Endodermal cell (in vitro differentiated cells): ENCODE measurements at regions not wholly inside any gene's neighbourhood (a gene's known extent, or its start where the extent isn't known, plus 50 kb on each side); places are given as distances from the start of the nearest gene placed in this dataset.

Experiments
- DNase-seq: peaks from one replicate; pipeline ENCODE4 v3.0.0-alpha.2; 2017
- H3K27ac ChIP-seq: 2 replicates; pipeline ENCODE4 v1.5.1; 2013; ENCODE audit warnings: mild to moderate bottlenecking, low read depth, low read length, moderate library complexity
- H3K27me3 ChIP-seq: 2 replicates; pipeline ENCODE4 v1.6.1; 2013; ENCODE audit warnings: mild to moderate bottlenecking, low read length, moderate library complexity; ENCODE audit not compliant: insufficient read depth, control insufficient read depth, poor library complexity, severe bottlenecking
- H3K36me3 ChIP-seq: 2 replicates; pipeline ENCODE4 v1.7.0; 2013; ENCODE audit warnings: mild to moderate bottlenecking, low read length, moderate library complexity; ENCODE audit not compliant: control insufficient read depth, insufficient read depth
- H3K4me1 ChIP-seq: one replicate; pipeline ENCODE4 v1.7.0; 2013; ENCODE audit warnings: low read length; ENCODE audit not compliant: control insufficient read depth, insufficient read depth
- H3K4me3 ChIP-seq: 2 replicates; pipeline ENCODE4 v1.5.1; 2013; ENCODE audit warnings: mild to moderate bottlenecking, low read length, moderate library complexity
- H3K9ac ChIP-seq: 2 replicates; pipeline ENCODE4 v1.6.1; 2013; ENCODE audit warnings: mild to moderate bottlenecking, low read length, moderate library complexity; ENCODE audit not compliant: poor library complexity, severe bottlenecking; ENCODE audit errors: extremely low read depth
- H3K9me3 ChIP-seq: 2 replicates; pipeline ENCODE4 v1.6.1; 2013; ENCODE audit warnings: mild to moderate bottlenecking, low read length, moderate library complexity; ENCODE audit not compliant: control insufficient read depth
- H3K27ac Mint-ChIP-seq: 2 replicates; pipeline ENCODE4 v1.8.0; 2020; ENCODE audit warnings: mixed read lengths
- H3K27me3 Mint-ChIP-seq: 2 replicates; pipeline ENCODE4 v1.8.0; 2021; ENCODE audit warnings: mild to moderate bottlenecking, mixed read lengths; ENCODE audit not compliant: insufficient read depth
- H3K36me3 Mint-ChIP-seq: 2 replicates; pipeline ENCODE4 v1.8.0; 2020; ENCODE audit warnings: low read depth, mixed read lengths
- H3K4me1 Mint-ChIP-seq: 2 replicates; pipeline ENCODE4 v1.8.0; 2020; ENCODE audit warnings: mixed read lengths
- H3K4me3 Mint-ChIP-seq: 2 replicates; pipeline ENCODE4 v1.8.0; 2020; ENCODE audit warnings: mild to moderate bottlenecking, moderate library complexity, mixed read lengths
- H3K9me3 Mint-ChIP-seq: 2 replicates; pipeline ENCODE4 v1.8.0; 2020; ENCODE audit warnings: mild to moderate bottlenecking, mixed read lengths
- CTCF ChIP-seq: fragments of 200-600 bp; sonication (generic); conservative IDR thresholded peaks from 2 replicates; pipeline ENCODE4 v1.5.0; 2021; ENCODE audit warnings: antibody characterized with exemption, mild to moderate bottlenecking
- WGBS, 2 experiments: methylation state at CpG; one replicate each; pipeline versions ENCODE4 v1.1.5 to v1.1.7; 2013; ENCODE audit warnings: missing lambda C conversion rate in 2 of 2, mixed read lengths in 1 of 2; ENCODE audit not compliant: insufficient coverage in 1 of 2, insufficient read length in 1 of 2; 5-methylcytosine and 5-hydroxymethylcytosine counted together

- Histone ChIP-seq H3K27me3 (no peaks in the 10 kb centered on the region), H3K36me3 (no peaks in the 10 kb centered on the region), H3K9ac (no peak overlapping the region), H3K4me1 (no peaks in the 10 kb centered on the region), H3K4me3 (no peak overlapping the region), H3K27ac (no peak overlapping the region), H3K9me3 (no peaks in the 10 kb centered on the region)
- Mint-ChIP-seq H3K4me3 (no peak overlapping the region), H3K27me3 (no peaks in the 10 kb centered on the region), H3K4me1 (no peaks in the 10 kb centered on the region), H3K36me3 (no peaks in the 10 kb centered on the region), H3K9me3 (peaks cover 3% of the 10 kb centered on the region), H3K27ac (no peak overlapping the region)
- WGBS, 2 experiments, result 100% methylated on average over 1 of the region's 1 CpG; no CpG with 5 or more reads in 1 of the 2 experiments
- no peak for TF ChIP-seq CTCF
- no peak for DNase-seq
Measured at GRCh38 chr4:136920092-136920881, 612.0 kb downstream of the PCDH18 start.

- H3K9me3 Mint-ChIP-seq, result peaks cover 3% of the 10 kb centered on the region
- no peak overlapping the region for H3K4me3 ChIP-seq
- no peaks in the 10 kb centered on the region for H3K9me3 ChIP-seq
- TF ChIP-seq CTCF, result no peak
- DNase-seq, result no peak
- no peak overlapping the region for H3K4me3 Mint-ChIP-seq
- H3K36me3 ChIP-seq, result no peaks in the 10 kb centered on the region
- H3K27me3 ChIP-seq, result no peaks in the 10 kb centered on the region
- no peak overlapping the region for H3K27ac ChIP-seq
- H3K4me1 Mint-ChIP-seq, result no peaks in the 10 kb centered on the region
- H3K27me3 Mint-ChIP-seq, result no peaks in the 10 kb centered on the region
- 89 to 94% methylated on average over 2 to 4 of the region's 4 CpGs for WGBS, 2 experiments
- H3K9ac ChIP-seq, result no peak overlapping the region
- H3K27ac Mint-ChIP-seq, result no peak overlapping the region
- H3K4me1 ChIP-seq, result no peaks in the 10 kb centered on the region
- H3K36me3 Mint-ChIP-seq, result no peaks in the 10 kb centered on the region
Measured at GRCh38 chr4:136918772-136919171, 613.5 kb downstream of the PCDH18 start.

- no peak for DNase-seq
- Mint-ChIP-seq H3K27me3 (no peaks in the 10 kb centered on the region), H3K4me3 (no peak overlapping the region), H3K36me3 (no peaks in the 10 kb centered on the region), H3K27ac (no peak overlapping the region), H3K4me1 (no peaks in the 10 kb centered on the region), H3K9me3 (peaks cover 3% of the 10 kb centered on the region)
- 80 to 83% methylated on average over 3 to 5 of the region's 5 CpGs for WGBS, 2 experiments
- Histone ChIP-seq H3K9me3 (no peaks in the 10 kb centered on the region), H3K4me1 (no peaks in the 10 kb centered on the region), H3K27ac (no peak overlapping the region), H3K36me3 (no peaks in the 10 kb centered on the region), H3K9ac (no peak overlapping the region), H3K4me3 (no peak overlapping the region), H3K27me3 (no peaks in the 10 kb centered on the region)
- no peak for TF ChIP-seq CTCF
Measured at GRCh38 chr4:136917312-136918110, 614.8 kb downstream of the PCDH18 start.
